HG03108 (cell line): ENCODE measurements at regions not wholly inside any gene's neighbourhood (a gene's known extent, or its start where the extent isn't known, plus 50 kb on each side); places are given as distances from the start of the nearest gene placed in this dataset.
"Not testable (repeated sequence)": the region's sequence is repeated elsewhere in the genome, so short reads cannot be mapped to it uniquely, and the experiment has no call there.

ENCODE experiments used
- ATAC-seq: cut with Tn5 transposase; IDR thresholded peaks from one replicate; pipeline ENCODE4 v1.9.1; 2021; ENCODE audit warnings: moderate library complexity; ENCODE audit not compliant: unreplicated experiment

- no peak for ATAC-seq
These were observed 194.5 kb upstream of the CFAP20DC start for GRCh38 chr3:59244343-59244742.

- no peak for ATAC-seq
These were observed 193.7 kb upstream of the CFAP20DC start for GRCh38 chr3:59243476-59243875.

GRCh38 chr3:59240666-59241255 is 190.9 kb upstream of the CFAP20DC start:
- no peak for ATAC-seq

- ATAC-seq: no peak
These were observed 187.3 kb upstream of the CFAP20DC start for GRCh38 chr3:59237121-59237520.

- peak; percentile 76 for ATAC-seq
These were observed 185.8 kb upstream of the CFAP20DC start for GRCh38 chr3:59235634-59236012.

- ATAC-seq: no peak
These were observed 185.2 kb upstream of the CFAP20DC start for GRCh38 chr3:59234884-59235633.

- not testable (repeated sequence) for ATAC-seq
These were observed 180.6 kb upstream of the CFAP20DC start for GRCh38 chr3:59230379-59230778.

- ATAC-seq: no peak
These were observed 164.0 kb upstream of the CFAP20DC start for GRCh38 chr3:59213860-59214259.

- no peak for ATAC-seq
These were observed 162.4 kb upstream of the CFAP20DC start for GRCh38 chr3:59212128-59212779.

GRCh38 chr3:59210260-59210659 is 160.4 kb upstream of the CFAP20DC start:
- no peak for ATAC-seq

GRCh38 chr3:59192473-59192872 is 142.6 kb upstream of the CFAP20DC start:
- no peak for ATAC-seq

GRCh38 chr3:59191651-59192050 is 141.8 kb upstream of the CFAP20DC start:
- ATAC-seq: no peak

- no peak for ATAC-seq
These were observed 140.1 kb upstream of the CFAP20DC start for GRCh38 chr3:59189939-59190338.

- no peak for ATAC-seq
These were observed 139.7 kb upstream of the CFAP20DC start for GRCh38 chr3:59189526-59189925.

- ATAC-seq: no peak
These were observed 136.9 kb upstream of the CFAP20DC start for GRCh38 chr3:59186725-59187124.

- no peak for ATAC-seq
These were observed 136.0 kb upstream of the CFAP20DC start for GRCh38 chr3:59185591-59186369.

- no peak for ATAC-seq
These were observed 130.2 kb upstream of the CFAP20DC start for GRCh38 chr3:59180006-59180405.

- ATAC-seq: no peak
These were observed 128.9 kb upstream of the CFAP20DC start for GRCh38 chr3:59178698-59179097.

GRCh38 chr3:59171491-59171890 is 121.7 kb upstream of the CFAP20DC start:
- ATAC-seq: no peak

GRCh38 chr3:59170166-59170565 is 120.3 kb upstream of the CFAP20DC start:
- ATAC-seq: not testable (repeated sequence)

- ATAC-seq: no peak
These were observed 117.9 kb upstream of the CFAP20DC start for GRCh38 chr3:59167756-59168155.
